GM12872 (cell line): ENCODE measurements at regions not wholly inside any gene's neighbourhood (a gene's known extent, or its start where the extent isn't known, plus 50 kb on each side); places are given as distances from the start of the nearest gene placed in this dataset.

Source experiments
- TF ChIP-seq, protein P1 (sequence below): IDR thresholded peaks from 3 replicates; pipeline ENCODE4 v1.5.1; 2011; ENCODE audit warnings: low read depth, mild to moderate bottlenecking, low read length, moderate library complexity; ENCODE audit not compliant: insufficient read depth

DNA sequence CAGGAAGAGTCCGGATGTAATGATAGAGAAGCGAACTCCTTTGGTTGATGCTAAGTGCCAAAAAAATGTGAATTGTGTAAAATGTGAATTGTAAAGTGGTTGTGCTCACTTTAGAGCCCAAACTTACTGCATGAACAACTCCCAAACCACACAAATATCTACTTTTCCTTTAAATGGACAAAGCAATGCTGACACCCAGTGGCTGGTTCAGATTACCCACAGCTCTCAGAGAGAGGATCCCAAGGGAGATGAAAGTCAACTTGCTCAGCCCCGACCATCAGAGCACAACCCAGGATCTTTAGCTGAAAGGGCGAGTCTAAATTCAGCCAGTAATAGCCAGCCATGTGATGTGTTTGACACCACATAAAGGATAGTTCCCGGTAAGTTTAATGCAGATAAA, 133.7 kb downstream of the NMUR2 start:
- TF ChIP-seq, protein P1, sequence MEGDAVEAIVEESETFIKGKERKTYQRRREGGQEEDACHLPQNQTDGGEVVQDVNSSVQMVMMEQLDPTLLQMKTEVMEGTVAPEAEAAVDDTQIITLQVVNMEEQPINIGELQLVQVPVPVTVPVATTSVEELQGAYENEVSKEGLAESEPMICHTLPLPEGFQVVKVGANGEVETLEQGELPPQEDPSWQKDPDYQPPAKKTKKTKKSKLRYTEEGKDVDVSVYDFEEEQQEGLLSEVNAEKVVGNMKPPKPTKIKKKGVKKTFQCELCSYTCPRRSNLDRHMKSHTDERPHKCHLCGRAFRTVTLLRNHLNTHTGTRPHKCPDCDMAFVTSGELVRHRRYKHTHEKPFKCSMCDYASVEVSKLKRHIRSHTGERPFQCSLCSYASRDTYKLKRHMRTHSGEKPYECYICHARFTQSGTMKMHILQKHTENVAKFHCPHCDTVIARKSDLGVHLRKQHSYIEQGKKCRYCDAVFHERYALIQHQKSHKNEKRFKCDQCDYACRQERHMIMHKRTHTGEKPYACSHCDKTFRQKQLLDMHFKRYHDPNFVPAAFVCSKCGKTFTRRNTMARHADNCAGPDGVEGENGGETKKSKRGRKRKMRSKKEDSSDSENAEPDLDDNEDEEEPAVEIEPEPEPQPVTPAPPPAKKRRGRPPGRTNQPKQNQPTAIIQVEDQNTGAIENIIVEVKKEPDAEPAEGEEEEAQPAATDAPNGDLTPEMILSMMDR, result peak; percentile 28; the same call in 1 of the 3 replicates

- TF ChIP-seq, protein P1, result no peak
These were observed 135.0 kb downstream of the NMUR2 start for GRCh38 chr5:152270096-152270495.

DNA sequence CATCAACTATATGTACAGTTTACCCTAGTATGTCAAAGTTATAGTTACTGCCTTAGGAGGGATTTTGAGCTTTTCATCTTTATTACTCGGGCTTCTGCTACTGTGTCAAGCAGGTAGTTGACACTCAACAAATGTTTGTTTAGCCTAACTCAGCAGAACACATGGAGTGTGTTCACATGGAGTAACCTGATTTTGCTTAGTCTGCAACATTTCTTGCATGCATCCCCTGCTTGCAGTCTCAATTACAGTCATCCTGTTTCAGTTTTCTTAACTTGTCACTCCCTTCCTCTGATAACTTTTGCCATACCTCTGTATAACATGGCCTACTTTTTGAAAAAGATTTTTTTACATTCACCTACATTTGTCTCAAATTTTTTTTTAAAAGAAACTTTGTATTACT, 135.5 kb downstream of the NMUR2 start:
- TF ChIP-seq, protein P1, result no peak

- TF ChIP-seq, protein P1, result no peak
These were observed 140.3 kb downstream of the NMUR2 start for GRCh38 chr5:152264645-152265254.

GRCh38 chr5:152262667-152263066, 142.4 kb downstream of the NMUR2 start:
- TF ChIP-seq, protein P1, result no peak

DNA sequence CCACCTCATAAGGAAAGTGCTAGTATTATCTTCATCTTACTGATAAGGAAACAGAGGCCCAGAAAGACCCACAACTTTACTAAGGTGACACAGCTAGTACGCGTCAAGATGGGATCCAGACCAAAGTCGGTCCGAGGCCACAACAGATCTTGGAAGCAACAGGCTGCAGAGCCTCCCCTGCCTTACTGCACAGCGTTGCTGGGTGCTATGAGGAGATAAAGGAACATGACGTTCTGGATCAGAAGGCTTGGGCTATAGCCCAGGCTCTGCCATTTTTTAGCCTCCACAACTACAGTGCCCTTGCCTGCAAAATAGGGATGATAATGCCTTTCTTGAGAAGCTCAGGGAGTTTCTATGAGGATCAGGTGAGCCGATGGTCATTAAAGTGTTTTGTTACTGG, 144.1 kb downstream of the NMUR2 start:
- TF ChIP-seq, protein P1, result no peak

DNA sequence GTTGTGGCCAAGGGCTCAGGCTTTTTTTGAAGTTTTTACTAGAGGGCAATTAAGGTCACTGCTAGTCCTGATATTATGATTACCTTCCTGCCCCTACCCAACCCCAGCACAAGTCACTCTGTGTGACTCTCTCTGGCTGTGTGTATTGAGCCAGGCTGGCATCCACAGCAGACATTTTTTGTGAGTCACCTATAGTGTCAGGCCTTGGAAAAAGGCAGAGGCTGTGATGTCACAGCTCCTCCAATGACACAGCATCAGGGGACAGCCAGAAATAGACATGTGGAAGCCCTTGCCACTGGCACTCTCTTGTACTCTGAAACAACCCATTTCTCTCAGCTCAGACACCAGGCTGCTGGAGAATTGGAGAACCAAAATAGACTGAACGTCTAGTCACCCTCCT, 145.4 kb downstream of the NMUR2 start:
- TF ChIP-seq, protein P1, result no peak
